Hepatocyte (in vitro differentiated cells): ENCODE measurements at regions not wholly inside any gene's neighbourhood (a gene's known extent, or its start where the extent isn't known, plus 50 kb on each side); places are given as distances from the start of the nearest gene placed in this dataset.

Experiments used
- DNase-seq: peaks from one replicate; pipeline ENCODE4 v3.0.0-alpha.2; 2016; ENCODE audit warnings: low spot score
- H2AFZ ChIP-seq: fragments of 200-600 bp; sonication (generic); 2 replicates; pipeline ENCODE4 v1.6.0; 2016; ENCODE audit warnings: antibody characterized with exemption, mild to moderate bottlenecking
- H3K27ac ChIP-seq: fragments of 200-600 bp; sonication (generic); 2 replicates; pipeline ENCODE4 v1.5.1; 2016; ENCODE audit warnings: mild to moderate bottlenecking
- H3K27me3 ChIP-seq: fragments of 200-600 bp; sonication (generic); 2 replicates; pipeline ENCODE4 v1.6.1; 2016
- H3K36me3 ChIP-seq: fragments of 200-600 bp; sonication (generic); replicated peaks from 2 replicates; pipeline ENCODE4 v1.5.1; 2016; ENCODE audit warnings: low read depth; ENCODE audit not compliant: insufficient read depth
- H3K4me1 ChIP-seq: fragments of 200-600 bp; sonication (generic); 2 replicates; pipeline ENCODE4 v1.5.1; 2016; ENCODE audit warnings: mild to moderate bottlenecking, moderate library complexity; ENCODE audit not compliant: insufficient read depth
- H3K4me2 ChIP-seq: fragments of 200-600 bp; sonication (generic); 2 replicates; pipeline ENCODE4 v1.6.0; 2016
- H3K4me3 ChIP-seq: fragments of 200-600 bp; sonication (generic); 2 replicates; pipeline ENCODE4 v1.5.1; 2016; ENCODE audit warnings: mild to moderate bottlenecking
- H3K79me2 ChIP-seq: fragments of 200-600 bp; sonication (generic); 2 replicates; pipeline ENCODE4 v1.6.0; 2017; ENCODE audit warnings: mild to moderate bottlenecking
- H3K9me2 ChIP-seq: fragments of 200-600 bp; sonication (generic); replicated peaks from 2 replicates; pipeline ENCODE4 v1.6.0; 2017; ENCODE audit warnings: mild to moderate bottlenecking; ENCODE audit not compliant: insufficient read depth
- H3K9me3 ChIP-seq: fragments of 200-600 bp; sonication (generic); 2 replicates; pipeline ENCODE4 v1.5.1; 2016; ENCODE audit warnings: low read depth, mild to moderate bottlenecking
- H4K20me1 ChIP-seq: fragments of 200-600 bp; sonication (generic); 2 replicates; pipeline ENCODE4 v1.6.0; 2016; ENCODE audit warnings: mild to moderate bottlenecking; ENCODE audit not compliant: insufficient read depth, poor library complexity, severe bottlenecking
- EZH2 ChIP-seq: fragments of 200-600 bp; sonication (generic); IDR thresholded peaks from 2 replicates; pipeline ENCODE4 v1.6.1; 2016; ENCODE audit warnings: antibody characterized with exemption, mild to moderate bottlenecking, borderline replicate concordance
- EZH2phosphoT487 ChIP-seq: fragments of 200-600 bp; sonication (generic); IDR thresholded peaks from one replicate; pipeline ENCODE4 v1.6.1; 2018; ENCODE audit warnings: antibody characterized with exemption, mild to moderate bottlenecking, low read depth, moderate library complexity; ENCODE audit not compliant: unreplicated experiment, severe bottlenecking
- WGBS: methylation state at CpG from one replicate; pipeline ENCODE4 v1.1.6; 2016; ENCODE audit warnings: low lambda C conversion rate; ENCODE audit errors: missing lambda C conversion rate; 5-methylcytosine and 5-hydroxymethylcytosine counted together
- TF ChIP-seq, protein P1 (sequence below): fragments of 200-600 bp; sonication (generic); IDR thresholded peaks from 2 replicates; pipeline ENCODE4 v1.5.1; 2016; ENCODE audit warnings: antibody characterized with exemption, mild to moderate bottlenecking; ENCODE audit not compliant: poor library complexity

GRCh38 chr7:49417034-49417433 is 356.4 kb upstream of the VWC2 start:
- Histone ChIP-seq H3K27ac (no peak overlapping the region), H3K9me3 (no peaks in the 10 kb centered on the region), H4K20me1 (no peaks in the 10 kb centered on the region), H3K36me3 (no peaks in the 10 kb centered on the region), H3K4me2 (no peak overlapping the region), H2AFZ (no peak overlapping the region), H3K4me3 (no peak overlapping the region), H3K79me2 (no peaks in the 10 kb centered on the region), H3K9me2 (no peaks in the 10 kb centered on the region), H3K27me3 (no peaks in the 10 kb centered on the region), H3K4me1 (no peaks in the 10 kb centered on the region)
- DNase-seq = no peak
- TF ChIP-seq EZH2 (no peak), EZH2phosphoT487 (no peak)
- TF ChIP-seq, protein P1, sequence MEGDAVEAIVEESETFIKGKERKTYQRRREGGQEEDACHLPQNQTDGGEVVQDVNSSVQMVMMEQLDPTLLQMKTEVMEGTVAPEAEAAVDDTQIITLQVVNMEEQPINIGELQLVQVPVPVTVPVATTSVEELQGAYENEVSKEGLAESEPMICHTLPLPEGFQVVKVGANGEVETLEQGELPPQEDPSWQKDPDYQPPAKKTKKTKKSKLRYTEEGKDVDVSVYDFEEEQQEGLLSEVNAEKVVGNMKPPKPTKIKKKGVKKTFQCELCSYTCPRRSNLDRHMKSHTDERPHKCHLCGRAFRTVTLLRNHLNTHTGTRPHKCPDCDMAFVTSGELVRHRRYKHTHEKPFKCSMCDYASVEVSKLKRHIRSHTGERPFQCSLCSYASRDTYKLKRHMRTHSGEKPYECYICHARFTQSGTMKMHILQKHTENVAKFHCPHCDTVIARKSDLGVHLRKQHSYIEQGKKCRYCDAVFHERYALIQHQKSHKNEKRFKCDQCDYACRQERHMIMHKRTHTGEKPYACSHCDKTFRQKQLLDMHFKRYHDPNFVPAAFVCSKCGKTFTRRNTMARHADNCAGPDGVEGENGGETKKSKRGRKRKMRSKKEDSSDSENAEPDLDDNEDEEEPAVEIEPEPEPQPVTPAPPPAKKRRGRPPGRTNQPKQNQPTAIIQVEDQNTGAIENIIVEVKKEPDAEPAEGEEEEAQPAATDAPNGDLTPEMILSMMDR = no peak
- WGBS = 81% methylated on average over 2 of the region's 2 CpGs

- H3K27ac ChIP-seq = no peak overlapping the region
- DNase-seq = no peak
- no peak overlapping the region for H2AFZ ChIP-seq
- no peaks in the 10 kb centered on the region for H3K4me1 ChIP-seq
- H3K79me2 ChIP-seq = no peaks in the 10 kb centered on the region
- no peaks in the 10 kb centered on the region for H3K9me3 ChIP-seq
- no peaks in the 10 kb centered on the region for H3K36me3 ChIP-seq
- no peak overlapping the region for H3K4me2 ChIP-seq
- WGBS = 83% methylated on average over 3 of the region's 3 CpGs
- H3K27me3 ChIP-seq = no peaks in the 10 kb centered on the region
- H3K4me3 ChIP-seq = no peak overlapping the region
- H3K9me2 ChIP-seq = no peaks in the 10 kb centered on the region
- no peak for TF ChIP-seq EZH2phosphoT487
- no peak for TF ChIP-seq EZH2
- TF ChIP-seq, protein P1 = no peak
- H4K20me1 ChIP-seq = no peaks in the 10 kb centered on the region
Measured at GRCh38 chr7:49418963-49419362, 354.5 kb upstream of the VWC2 start.

- no peak overlapping the region for H3K27ac ChIP-seq
- H4K20me1 ChIP-seq = no peaks in the 10 kb centered on the region
- no peak overlapping the region for H2AFZ ChIP-seq
- DNase-seq = no peak
- no peaks in the 10 kb centered on the region for H3K4me1 ChIP-seq
- H3K36me3 ChIP-seq = no peaks in the 10 kb centered on the region
- H3K4me2 ChIP-seq = no peak overlapping the region
- H3K9me3 ChIP-seq = no peaks in the 10 kb centered on the region
- no peak overlapping the region for H3K4me3 ChIP-seq
- no peaks in the 10 kb centered on the region for H3K9me2 ChIP-seq
- no peaks in the 10 kb centered on the region for H3K79me2 ChIP-seq
- TF ChIP-seq EZH2phosphoT487 = no peak
- TF ChIP-seq, protein P1 = no peak
- TF ChIP-seq EZH2 = no peak
- no peaks in the 10 kb centered on the region for H3K27me3 ChIP-seq
Measured at GRCh38 chr7:49422564-49422963, 350.9 kb upstream of the VWC2 start.

GRCh38 chr7:49424109-49424508 is 349.3 kb upstream of the VWC2 start:
- H3K79me2 ChIP-seq = no peaks in the 10 kb centered on the region
- H3K36me3 ChIP-seq = no peaks in the 10 kb centered on the region
- H3K9me3 ChIP-seq = no peaks in the 10 kb centered on the region
- no peaks in the 10 kb centered on the region for H4K20me1 ChIP-seq
- H3K27me3 ChIP-seq = no peaks in the 10 kb centered on the region
- H3K4me3 ChIP-seq = no peak overlapping the region
- no peak overlapping the region for H2AFZ ChIP-seq
- DNase-seq = no peak
- H3K4me2 ChIP-seq = no peak overlapping the region
- no peak overlapping the region for H3K27ac ChIP-seq
- TF ChIP-seq, protein P1 = no peak
- no peak for TF ChIP-seq EZH2
- TF ChIP-seq EZH2phosphoT487 = no peak
- H3K4me1 ChIP-seq = no peaks in the 10 kb centered on the region
- H3K9me2 ChIP-seq = no peaks in the 10 kb centered on the region
